ENCODE measurements at regions not wholly inside any gene's neighbourhood (a gene's known extent, or its start where the extent isn't known, plus 50 kb on each side); places are given as distances from the start of the nearest gene placed in this dataset.

GRCh38 chr15:39246523-39246922, 334.4 kb upstream of the THBS1 start:
- peak overlapping the region; percentile 98 for H3K27ac ChIP-seq (ENCODE audit: insufficient read depth, low read depth, low read length)
- DNase-seq (ENCODE audit: low read depth, low spot score) = no peak

GRCh38 chr15:39247574-39247973, 333.3 kb upstream of the THBS1 start:
- Histone ChIP-seq H2AFZ (ENCODE audit: low read depth, low read length) (no peak overlapping the region), H3K9ac (replicated peaks; ENCODE audit: extremely low read depth, insufficient read depth, low read length) (peak overlapping the region; percentile 87), H4K20me1 (replicated peaks; ENCODE audit: control insufficient read depth, extremely low read depth, insufficient read depth, low read length) (no peaks in the 10 kb centered on the region), H3K9me3 (replicated peaks; ENCODE audit: control insufficient read depth, insufficient read depth, low read length) (no peaks in the 10 kb centered on the region), H3K27me3 (ENCODE audit: control insufficient read depth in 2 of 2, insufficient read depth in 2 of 2, low read length in 2 of 2) (no peaks in the 10 kb centered on the region), H3K4me2 (ENCODE audit: insufficient read depth, low read length) (peak overlapping the region; percentile 62), H3K27ac (ENCODE audit: insufficient read depth, low read depth, low read length) (peak overlapping the region; percentile 98), H3K9me1 (replicated peaks; ENCODE audit: control insufficient read depth, extremely low read depth, insufficient read depth, low read length) (no peaks in the 10 kb centered on the region), H3K79me2 (ENCODE audit: control insufficient read depth, insufficient read depth, low read length) (peaks cover 10% of the 10 kb centered on the region), H3K36me3 (ENCODE audit: control insufficient read depth in 2 of 2, extremely low read depth in 1 of 2, insufficient read depth in 2 of 2, low read length in 2 of 2) (peaks cover 0 to 2% of the 10 kb centered on the region in 2 experiments), H3K4me3 (replicated peaks in 1 of 3; ENCODE audit: insufficient read depth in 1 of 3, low read depth in 1 of 3, low read length in 3 of 3) (peak overlapping the region in 1 of 3 experiments; percentile 0), H3K4me1 (ENCODE audit: control insufficient read depth, extremely low read depth, insufficient read depth, low read length) (peaks cover 65% of the 10 kb centered on the region)
- TSS peak; percentile 78 for BruUV-seq (replicated peaks)
- dilution Hi-C loops (cut with MboI; ENCODE audit: extremely low pct_ligation_motif_present, low sequenced_read_pairs) (no loop called here), intact Hi-C loops (cut with micrococcal nuclease) (loop anchor here (1.0 to 5.0 kb wide), 2 partner anchors 250 to 419 kb away; no protein-coding TSS in a partner anchor)
- POLR2A ChIA-PET = interaction anchor here (0.6 to 4.5 kb wide), 8 partner anchors 14 to 419 kb away, joined by 3 to 33 read pairs (median 4); partner anchors contain the start of gene THBS1
- DNase-seq (ENCODE audit: low read depth, low spot score) = peak; percentile 89
- CTCF ChIA-PET = interaction anchor here (1.0 to 4.4 kb wide), 8 partner anchors 14 to 333 kb away, joined by 3 to 31 read pairs (median 5); partner anchors contain the start of gene THBS1
- TF ChIP-seq POLR2AphosphoS5 (IDR thresholded peaks at IDR 0.05; ENCODE audit: insufficient read depth, low read depth, low read length) = peak; percentile 46
- peak; percentile 60 for TF ChIP-seq GATA2 (IDR thresholded peaks at IDR 0.05; ENCODE audit: insufficient read depth, insufficient read length, low read depth, low read length)
- TF ChIP-seq MYC (IDR thresholded peaks at IDR 0.05; ENCODE audit: low read depth, low read length) = no peak
- peak; percentile 62 for TF ChIP-seq JUN (IDR thresholded peaks at IDR 0.05; ENCODE audit: borderline replicate concordance, insufficient read depth, insufficient read length, low read depth)
- no peak for TF ChIP-seq EZH2 (IDR thresholded peaks at IDR 0.05; ENCODE audit: borderline replicate concordance, low read depth, low read length, severe bottlenecking)
- TF ChIP-seq FOS (IDR thresholded peaks at IDR 0.05; ENCODE audit: borderline replicate concordance, insufficient read depth, low read length) = peak; percentile 52
- TF ChIP-seq CTCF (IDR thresholded peaks at IDR 0.05; ENCODE audit: extremely low read depth in 1 of 2, insufficient read depth in 1 of 2, low read depth in 1 of 2, low read length in 2 of 2) = no peak
- peak; percentile 69 for FAIRE-seq

More at GRCh38 chr15:39246523-39246922, 334.4 kb upstream of the THBS1 start:
- dilution Hi-C loops (cut with MboI; ENCODE audit: extremely low pct_ligation_motif_present, low sequenced_read_pairs) (no loop called here), intact Hi-C loops (cut with micrococcal nuclease) (loop anchor here (5.0 kb wide), 1 partner anchor 249 kb away; no protein-coding TSS in a partner anchor)
- Histone ChIP-seq H3K27me3 (ENCODE audit: control insufficient read depth in 2 of 2, insufficient read depth in 2 of 2, low read length in 2 of 2) (no peaks in the 10 kb centered on the region), H3K4me1 (ENCODE audit: control insufficient read depth, extremely low read depth, insufficient read depth, low read length) (peaks cover 55% of the 10 kb centered on the region), H2AFZ (ENCODE audit: low read depth, low read length) (no peak overlapping the region), H3K4me3 (replicated peaks in 1 of 3; ENCODE audit: insufficient read depth in 1 of 3, low read depth in 1 of 3, low read length in 3 of 3) (no peak overlapping the region), H3K9me3 (replicated peaks; ENCODE audit: control insufficient read depth, insufficient read depth, low read length) (no peaks in the 10 kb centered on the region), H3K9me1 (replicated peaks; ENCODE audit: control insufficient read depth, extremely low read depth, insufficient read depth, low read length) (no peaks in the 10 kb centered on the region), H3K79me2 (ENCODE audit: control insufficient read depth, insufficient read depth, low read length) (peaks cover 7% of the 10 kb centered on the region), H4K20me1 (replicated peaks; ENCODE audit: control insufficient read depth, extremely low read depth, insufficient read depth, low read length) (no peaks in the 10 kb centered on the region), H3K9ac (replicated peaks; ENCODE audit: extremely low read depth, insufficient read depth, low read length) (no peak overlapping the region), H3K36me3 (ENCODE audit: control insufficient read depth in 2 of 2, extremely low read depth in 1 of 2, insufficient read depth in 2 of 2, low read length in 2 of 2) (no peaks in the 10 kb centered on the region), H3K4me2 (ENCODE audit: insufficient read depth, low read length) (peak overlapping the region; percentile 62)
- TF ChIP-seq FOS (IDR thresholded peaks at IDR 0.05; ENCODE audit: borderline replicate concordance, insufficient read depth, low read length) = no peak
- no peak for TF ChIP-seq GATA2 (IDR thresholded peaks at IDR 0.05; ENCODE audit: insufficient read depth, insufficient read length, low read depth, low read length)
- no peak for TF ChIP-seq POLR2AphosphoS5 (IDR thresholded peaks at IDR 0.05; ENCODE audit: insufficient read depth, low read depth, low read length)
- no peak for TF ChIP-seq JUN (IDR thresholded peaks at IDR 0.05; ENCODE audit: borderline replicate concordance, insufficient read depth, insufficient read length, low read depth)
- TF ChIP-seq MYC (IDR thresholded peaks at IDR 0.05; ENCODE audit: low read depth, low read length) = no peak
- TF ChIP-seq EZH2 (IDR thresholded peaks at IDR 0.05; ENCODE audit: borderline replicate concordance, low read depth, low read length, severe bottlenecking) = no peak
- ChIA-PET POLR2A (interaction anchor here (1.1 to 3.0 kb wide), 2 partner anchors 75 to 334 kb away, joined by 3 to 24 read pairs; partner anchors contain the start of gene THBS1), CTCF (interaction anchor here (1.0 to 2.5 kb wide), 4 partner anchors 15 to 539 kb away, joined by 3 to 14 read pairs (median 7); partner anchors contain the start of gene THBS1)
- no peak for FAIRE-seq
- BruUV-seq (replicated peaks) = no TSS peak

Data from endothelial cell of umbilical vein (primary cell).